CD8-positive, alpha-beta memory T cell (primary cell): ENCODE measurements at regions not wholly inside any gene's neighbourhood (a gene's known extent, or its start where the extent isn't known, plus 50 kb on each side); places are given as distances from the start of the nearest gene placed in this dataset.

Experiments
- CTCF ChIA-PET: fragments of 350-600 bp; sonication (Branson Sonifier 250); formaldehyde crosslinking; loops from one replicate; lab custom pipeline; 2021; ENCODE audit warnings: antibody characterized with exemption; lab: Charles Lee
- POLR2A ChIA-PET: fragments of 350-600 bp; sonication (Branson Sonifier 250); formaldehyde crosslinking; loops from one replicate; lab custom pipeline; 2021; ENCODE audit warnings: antibody characterized with exemption; lab: Charles Lee
- DNase-seq, 5 donors: peaks; one replicate each; pipeline versions ENCODE4 v3.0.0 to v3.0.0-alpha.2; 2020 to 2022; ENCODE audit warnings: mixed read lengths in 1 of 5
- H3K27ac ChIP-seq: one replicate; pipeline ENCODE4 v1.7.0; 2013; ENCODE audit warnings: low read depth, mild to moderate bottlenecking, low read length, moderate library complexity
- H3K27me3 ChIP-seq: 2 replicates; pipeline ENCODE4 v1.7.0; 2013; ENCODE audit warnings: low read length, mild to moderate bottlenecking; ENCODE audit not compliant: insufficient read depth, poor library complexity, severe bottlenecking
- H3K36me3 ChIP-seq: 2 replicates; pipeline ENCODE4 v1.7.0; 2013; ENCODE audit warnings: mild to moderate bottlenecking, low read length, moderate library complexity; ENCODE audit not compliant: insufficient read depth
- H3K4me1 ChIP-seq: 2 replicates; pipeline ENCODE4 v1.7.0; 2013; ENCODE audit warnings: mild to moderate bottlenecking, low read length, moderate library complexity; ENCODE audit not compliant: insufficient read depth
- H3K4me3 ChIP-seq: 2 replicates; pipeline ENCODE4 v1.7.0; 2013; ENCODE audit warnings: mild to moderate bottlenecking, low read length
- H3K9me3 ChIP-seq: 2 replicates; pipeline ENCODE4 v1.7.0; 2013; ENCODE audit warnings: mild to moderate bottlenecking, low read length
- H3K27ac Mint-ChIP-seq, 8 donors: one replicate each; pipeline ENCODE4 v1.8.0; 2020 to 2021; ENCODE audit warnings: mixed read lengths in 8 of 8, mild to moderate bottlenecking in 6 of 8, inconsistent platforms in 3 of 8, moderate library complexity in 3 of 8
- H3K27me3 Mint-ChIP-seq, 2 donors: one replicate each; pipeline ENCODE4 v1.8.0; 2020 to 2021; ENCODE audit warnings: mixed read lengths in 2 of 2, mild to moderate bottlenecking in 1 of 2, moderate library complexity in 1 of 2
- H3K36me3 Mint-ChIP-seq, 3 donors: one replicate each; pipeline ENCODE4 v1.8.0; 2020 to 2021; ENCODE audit warnings: mixed read lengths in 3 of 3, inconsistent platforms in 1 of 3, mild to moderate bottlenecking in 1 of 3
- H3K4me1 Mint-ChIP-seq, 3 donors: one replicate each; pipeline ENCODE4 v1.8.0; 2020 to 2021; ENCODE audit warnings: mixed read lengths in 3 of 3, inconsistent platforms in 1 of 3, mild to moderate bottlenecking in 1 of 3
- H3K4me3 Mint-ChIP-seq, 7 donors: one replicate each; pipeline ENCODE4 v1.8.0; 2020 to 2021; ENCODE audit warnings: mixed read lengths in 7 of 7, mild to moderate bottlenecking in 6 of 7, moderate library complexity in 4 of 7, inconsistent platforms in 2 of 7
- H3K9me3 Mint-ChIP-seq, 5 donors: one replicate each; pipeline ENCODE4 v1.8.0; 2020 to 2022; ENCODE audit warnings: mixed read lengths in 5 of 5, mild to moderate bottlenecking in 3 of 5, moderate library complexity in 2 of 5, inconsistent platforms in 1 of 5

- Histone ChIP-seq H3K27me3 (no peaks in the 10 kb centered on the region), H3K9me3 (no peaks in the 10 kb centered on the region), H3K36me3 (no peaks in the 10 kb centered on the region), H3K4me1 (no peaks in the 10 kb centered on the region), H3K27ac (no peak overlapping the region), H3K4me3 (no peak overlapping the region)
- no peaks in the 10 kb centered on the region for H3K36me3 Mint-ChIP-seq
- no peaks in the 10 kb centered on the region for H3K27me3 Mint-ChIP-seq
- H3K9me3 Mint-ChIP-seq: peaks cover 3 to 29% (median 5%) of the 10 kb centered on the region in 5 donors
- CTCF ChIA-PET: no interaction called here
- POLR2A ChIA-PET: no interaction called here
- DNase-seq: no peak
- H3K4me1 Mint-ChIP-seq: no peaks in the 10 kb centered on the region
- no peak overlapping the region for H3K27ac Mint-ChIP-seq
- no peak overlapping the region for H3K4me3 Mint-ChIP-seq
Observed at GRCh38 chr12:85440271-85440670, 160.3 kb downstream of the ALX1 start.

GRCh38 chr12:85441025-85441424 is 161.0 kb downstream of the ALX1 start:
- Mint-ChIP-seq H3K9me3 (peaks cover 3 to 27% (median 5%) of the 10 kb centered on the region in 5 donors), H3K27me3 (no peaks in the 10 kb centered on the region), H3K4me3 (no peak overlapping the region), H3K36me3 (no peaks in the 10 kb centered on the region), H3K27ac (no peak overlapping the region), H3K4me1 (no peaks in the 10 kb centered on the region)
- POLR2A ChIA-PET: no interaction called here
- H3K36me3 ChIP-seq: no peaks in the 10 kb centered on the region
- no peaks in the 10 kb centered on the region for H3K4me1 ChIP-seq
- no peak overlapping the region for H3K27ac ChIP-seq
- no peaks in the 10 kb centered on the region for H3K27me3 ChIP-seq
- no peak for DNase-seq
- no peak overlapping the region for H3K4me3 ChIP-seq
- no peaks in the 10 kb centered on the region for H3K9me3 ChIP-seq
- CTCF ChIA-PET: no interaction called here

GRCh38 chr12:85441741-85442140 is 161.7 kb downstream of the ALX1 start:
- H3K27ac Mint-ChIP-seq: no peak overlapping the region
- H3K27me3 Mint-ChIP-seq: no peaks in the 10 kb centered on the region
- Histone ChIP-seq H3K27me3 (no peaks in the 10 kb centered on the region), H3K4me1 (no peaks in the 10 kb centered on the region), H3K36me3 (no peaks in the 10 kb centered on the region), H3K27ac (no peak overlapping the region), H3K9me3 (no peaks in the 10 kb centered on the region), H3K4me3 (no peak overlapping the region)
- peaks cover 3 to 22% (median 5%) of the 10 kb centered on the region in 5 donors for H3K9me3 Mint-ChIP-seq
- no peaks in the 10 kb centered on the region for H3K36me3 Mint-ChIP-seq
- ChIA-PET POLR2A (no interaction called here), CTCF (no interaction called here)
- DNase-seq: no peak
- H3K4me1 Mint-ChIP-seq: no peaks in the 10 kb centered on the region
- no peak overlapping the region for H3K4me3 Mint-ChIP-seq

GRCh38 chr12:85445060-85445938 is 165.3 kb downstream of the ALX1 start:
- H3K4me3 Mint-ChIP-seq: no peak overlapping the region
- no peak overlapping the region for H3K27ac Mint-ChIP-seq
- no peak overlapping the region for H3K4me3 ChIP-seq
- no peaks in the 10 kb centered on the region for H3K27me3 Mint-ChIP-seq
- no peaks in the 10 kb centered on the region for H3K4me1 Mint-ChIP-seq
- ChIA-PET POLR2A (no interaction called here), CTCF (no interaction called here)
- no peak for DNase-seq
- peaks cover 3 to 12% (median 5%) of the 10 kb centered on the region in 5 donors for H3K9me3 Mint-ChIP-seq
- H3K9me3 ChIP-seq: no peaks in the 10 kb centered on the region
- no peaks in the 10 kb centered on the region for H3K36me3 ChIP-seq
- no peaks in the 10 kb centered on the region for H3K36me3 Mint-ChIP-seq
- H3K4me1 ChIP-seq: no peaks in the 10 kb centered on the region
- no peaks in the 10 kb centered on the region for H3K27me3 ChIP-seq
- H3K27ac ChIP-seq: no peak overlapping the region

- no peak overlapping the region for H3K27ac Mint-ChIP-seq
- Histone ChIP-seq H3K9me3 (no peaks in the 10 kb centered on the region), H3K27me3 (no peaks in the 10 kb centered on the region), H3K36me3 (no peaks in the 10 kb centered on the region), H3K4me3 (no peak overlapping the region), H3K4me1 (no peaks in the 10 kb centered on the region), H3K27ac (no peak overlapping the region)
- H3K36me3 Mint-ChIP-seq: no peaks in the 10 kb centered on the region
- H3K9me3 Mint-ChIP-seq: peaks cover 0 to 8% (median 4%) of the 10 kb centered on the region in 5 donors
- H3K27me3 Mint-ChIP-seq: no peaks in the 10 kb centered on the region
- H3K4me3 Mint-ChIP-seq: no peak overlapping the region
- CTCF ChIA-PET: no interaction called here
- no peak for DNase-seq
- no peaks in the 10 kb centered on the region for H3K4me1 Mint-ChIP-seq
- POLR2A ChIA-PET: no interaction called here
Observed at GRCh38 chr12:85448031-85448430, 168.0 kb downstream of the ALX1 start.

GRCh38 chr12:85448548-85449139 is 168.6 kb downstream of the ALX1 start:
- no peaks in the 10 kb centered on the region for H3K36me3 Mint-ChIP-seq
- no peak overlapping the region for H3K27ac Mint-ChIP-seq
- no peaks in the 10 kb centered on the region for H3K4me1 ChIP-seq
- no peaks in the 10 kb centered on the region for H3K9me3 ChIP-seq
- peaks cover 0 to 8% (median 3%) of the 10 kb centered on the region in 5 donors for H3K9me3 Mint-ChIP-seq
- ChIA-PET CTCF (no interaction called here), POLR2A (no interaction called here)
- no peak overlapping the region for H3K4me3 Mint-ChIP-seq
- no peaks in the 10 kb centered on the region for H3K27me3 Mint-ChIP-seq
- no peak overlapping the region for H3K27ac ChIP-seq
- DNase-seq: no peak
- no peaks in the 10 kb centered on the region for H3K4me1 Mint-ChIP-seq
- no peaks in the 10 kb centered on the region for H3K27me3 ChIP-seq
- H3K36me3 ChIP-seq: no peaks in the 10 kb centered on the region
- no peak overlapping the region for H3K4me3 ChIP-seq

- no peak for DNase-seq
- no peak overlapping the region for H3K4me3 ChIP-seq
- no peak overlapping the region for H3K27ac ChIP-seq
- peaks cover 0 to 15% (median 9%) of the 10 kb centered on the region in 5 donors for H3K9me3 Mint-ChIP-seq
- H3K4me3 Mint-ChIP-seq: no peak overlapping the region
- H3K27ac Mint-ChIP-seq: no peak overlapping the region
- H3K9me3 ChIP-seq: no peaks in the 10 kb centered on the region
- H3K4me1 Mint-ChIP-seq: no peaks in the 10 kb centered on the region
- no peaks in the 10 kb centered on the region for H3K27me3 ChIP-seq
- CTCF ChIA-PET: no interaction called here
- no peaks in the 10 kb centered on the region for H3K36me3 ChIP-seq
- H3K36me3 Mint-ChIP-seq: no peaks in the 10 kb centered on the region
- no peaks in the 10 kb centered on the region for H3K27me3 Mint-ChIP-seq
- no peaks in the 10 kb centered on the region for H3K4me1 ChIP-seq
- POLR2A ChIA-PET: no interaction called here
Observed at GRCh38 chr12:85457016-85457415, 177.0 kb downstream of the ALX1 start.

- DNase-seq: no peak
- H3K4me3 ChIP-seq: no peak overlapping the region
- Mint-ChIP-seq H3K36me3 (no peaks in the 10 kb centered on the region), H3K9me3 (peaks cover 0 to 14% (median 8%) of the 10 kb centered on the region in 5 donors), H3K27me3 (no peaks in the 10 kb centered on the region), H3K4me3 (no peak overlapping the region), H3K27ac (no peak overlapping the region), H3K4me1 (no peaks in the 10 kb centered on the region)
- no peak overlapping the region for H3K27ac ChIP-seq
- ChIA-PET CTCF (no interaction called here), POLR2A (no interaction called here)
- no peaks in the 10 kb centered on the region for H3K4me1 ChIP-seq
- H3K36me3 ChIP-seq: no peaks in the 10 kb centered on the region
- H3K27me3 ChIP-seq: no peaks in the 10 kb centered on the region
- no peaks in the 10 kb centered on the region for H3K9me3 ChIP-seq
Observed at GRCh38 chr12:85461127-85461526, 181.1 kb downstream of the ALX1 start.
